ENCODE measurements at regions not wholly inside any gene's neighbourhood (a gene's known extent, or its start where the extent isn't known, plus 50 kb on each side); places are given as distances from the start of the nearest gene placed in this dataset.

DNA sequence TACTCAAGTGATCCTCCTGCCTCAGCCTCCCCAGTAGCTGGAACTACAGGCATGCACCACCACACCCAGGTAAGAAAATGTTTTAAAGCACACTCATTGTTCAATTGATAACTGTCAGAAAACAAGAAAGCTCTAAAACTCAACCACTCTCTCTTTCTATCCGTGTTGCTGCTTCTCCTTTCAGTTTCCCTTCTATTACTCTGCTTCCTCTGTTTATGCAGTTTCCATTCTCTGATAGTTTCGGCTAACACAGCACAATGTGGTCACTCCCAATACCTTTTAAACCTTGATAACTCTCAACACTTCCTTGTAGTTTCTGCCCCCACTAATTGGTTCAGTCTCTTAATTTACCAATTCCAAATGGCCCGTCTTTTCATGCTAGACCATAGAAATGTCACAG is 59.2 kb upstream of the NR4A3 start:
- Histone ChIP-seq H3K9me3 (replicated peaks; ENCODE audit: control insufficient read depth, insufficient read depth, low read depth, low read length) (no peaks in the 10 kb centered on the region), H2AFZ (ENCODE audit: low read depth, low read length) (no peak overlapping the region), H3K4me3 (no peak overlapping the region), H3K36me3 (ENCODE audit: control insufficient read depth, insufficient read depth, low read length) (no peaks in the 10 kb centered on the region), H3K4me2 (ENCODE audit: insufficient read depth, low read length) (no peak overlapping the region), H3K27ac (ENCODE audit: extremely low read depth, low read depth, low read length) (no peak overlapping the region), H3K9ac (ENCODE audit: insufficient read depth in 1 of 2, low read depth in 2 of 2, low read length in 2 of 2) (no peak overlapping the region), H3K4me1 (replicated peaks in 1 of 2; ENCODE audit: control insufficient read depth in 2 of 2, insufficient read depth in 2 of 2, low read length in 2 of 2) (no peaks in the 10 kb centered on the region), H3K9me1 (ENCODE audit: control insufficient read depth, insufficient read depth, low read length) (no peaks in the 10 kb centered on the region), H3K79me2 (ENCODE audit: control insufficient read depth, insufficient read depth, low read length) (no peaks in the 10 kb centered on the region), H3K27me3 (ENCODE audit: control insufficient read depth in 2 of 2, insufficient read depth in 2 of 2, low read length in 2 of 2) (peaks cover 4 to 5% of the 10 kb centered on the region in 2 experiments; a peak in 3 of 5 replicates), H4K20me1 (replicated peaks; ENCODE audit: control insufficient read depth, insufficient read depth, low read length) (no peaks in the 10 kb centered on the region)
- in situ Hi-C loops (cut with MboI): no loop called here
- CTCF ChIA-PET (ENCODE audit: low intra/inter-chr PET ratio): no interaction called here
- 2% methylated on average over 3 of the region's 3 CpGs for WGBS (ENCODE audit: insufficient coverage, low coverage, missing lambda C conversion rate)
- ATAC-seq (no peak), DNase-seq (ENCODE audit: extremely low read depth in 1 of 4, low spot score in 3 of 4) (no peak), FAIRE-seq (no peak)
- intact Hi-C loops (cut with micrococcal nuclease): no loop called here
- POLR2A ChIA-PET: no interaction called here
- no TSS peak for BruUV-seq (replicated peaks)
- TF ChIP-seq, protein P1, sequence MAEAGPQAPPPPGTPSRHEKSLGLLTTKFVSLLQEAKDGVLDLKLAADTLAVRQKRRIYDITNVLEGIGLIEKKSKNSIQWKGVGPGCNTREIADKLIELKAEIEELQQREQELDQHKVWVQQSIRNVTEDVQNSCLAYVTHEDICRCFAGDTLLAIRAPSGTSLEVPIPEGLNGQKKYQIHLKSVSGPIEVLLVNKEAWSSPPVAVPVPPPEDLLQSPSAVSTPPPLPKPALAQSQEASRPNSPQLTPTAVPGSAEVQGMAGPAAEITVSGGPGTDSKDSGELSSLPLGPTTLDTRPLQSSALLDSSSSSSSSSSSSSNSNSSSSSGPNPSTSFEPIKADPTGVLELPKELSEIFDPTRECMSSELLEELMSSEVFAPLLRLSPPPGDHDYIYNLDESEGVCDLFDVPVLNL (CRISPR knock-in tag; IDR thresholded peaks at IDR 0.05; ENCODE audit: low read depth): no peak
- TF ChIP-seq ZNF274 (IDR thresholded peaks at IDR 0.05; ENCODE audit: borderline replicate concordance, low read depth, low read length) (no peak), MAZ (CRISPR knock-in tag; conservative IDR thresholded peaks at IDR 0.05 in 1 of 2, IDR thresholded peaks at IDR 0.05 in 1 of 2) (no peak), RBM17 (IDR thresholded peaks at IDR 0.05; ENCODE audit: borderline replicate concordance, low read depth, low read length) (no peak), OTX1 (CRISPR knock-in tag; IDR thresholded peaks at IDR 0.05) (no peak), ZNF785 (CRISPR knock-in tag; IDR thresholded peaks at IDR 0.05) (no peak), CREBBP (IDR thresholded peaks at IDR 0.05; ENCODE audit: low read depth, low read length) (no peak), MEF2D (tag; conservative IDR thresholded peaks at IDR 0.05; ENCODE audit: low read depth) (no peak), ZNF644 (tag; IDR thresholded peaks at IDR 0.05; ENCODE audit: low read depth) (no peak), POLR2AphosphoS2 (IDR thresholded peaks at IDR 0.05; ENCODE audit: low read length) (no peak)
- TF ChIP-seq, protein P2, sequence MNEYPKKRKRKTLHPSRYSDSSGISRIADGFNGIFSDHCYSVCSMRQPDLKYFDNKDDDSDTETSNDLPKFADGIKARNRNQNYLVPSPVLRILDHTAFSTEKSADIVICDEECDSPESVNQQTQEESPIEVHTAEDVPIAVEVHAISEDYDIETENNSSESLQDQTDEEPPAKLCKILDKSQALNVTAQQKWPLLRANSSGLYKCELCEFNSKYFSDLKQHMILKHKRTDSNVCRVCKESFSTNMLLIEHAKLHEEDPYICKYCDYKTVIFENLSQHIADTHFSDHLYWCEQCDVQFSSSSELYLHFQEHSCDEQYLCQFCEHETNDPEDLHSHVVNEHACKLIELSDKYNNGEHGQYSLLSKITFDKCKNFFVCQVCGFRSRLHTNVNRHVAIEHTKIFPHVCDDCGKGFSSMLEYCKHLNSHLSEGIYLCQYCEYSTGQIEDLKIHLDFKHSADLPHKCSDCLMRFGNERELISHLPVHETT (CRISPR knock-in tag; conservative IDR thresholded peaks at IDR 0.05 in 1 of 2, IDR thresholded peaks at IDR 0.05 in 1 of 2): no peak
- TF ChIP-seq, protein P3, sequence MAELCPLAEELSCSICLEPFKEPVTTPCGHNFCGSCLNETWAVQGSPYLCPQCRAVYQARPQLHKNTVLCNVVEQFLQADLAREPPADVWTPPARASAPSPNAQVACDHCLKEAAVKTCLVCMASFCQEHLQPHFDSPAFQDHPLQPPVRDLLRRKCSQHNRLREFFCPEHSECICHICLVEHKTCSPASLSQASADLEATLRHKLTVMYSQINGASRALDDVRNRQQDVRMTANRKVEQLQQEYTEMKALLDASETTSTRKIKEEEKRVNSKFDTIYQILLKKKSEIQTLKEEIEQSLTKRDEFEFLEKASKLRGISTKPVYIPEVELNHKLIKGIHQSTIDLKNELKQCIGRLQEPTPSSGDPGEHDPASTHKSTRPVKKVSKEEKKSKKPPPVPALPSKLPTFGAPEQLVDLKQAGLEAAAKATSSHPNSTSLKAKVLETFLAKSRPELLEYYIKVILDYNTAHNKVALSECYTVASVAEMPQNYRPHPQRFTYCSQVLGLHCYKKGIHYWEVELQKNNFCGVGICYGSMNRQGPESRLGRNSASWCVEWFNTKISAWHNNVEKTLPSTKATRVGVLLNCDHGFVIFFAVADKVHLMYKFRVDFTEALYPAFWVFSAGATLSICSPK (IDR thresholded peaks at IDR 0.05; ENCODE audit: borderline replicate concordance): no peak
- TF ChIP-seq, protein P4, sequence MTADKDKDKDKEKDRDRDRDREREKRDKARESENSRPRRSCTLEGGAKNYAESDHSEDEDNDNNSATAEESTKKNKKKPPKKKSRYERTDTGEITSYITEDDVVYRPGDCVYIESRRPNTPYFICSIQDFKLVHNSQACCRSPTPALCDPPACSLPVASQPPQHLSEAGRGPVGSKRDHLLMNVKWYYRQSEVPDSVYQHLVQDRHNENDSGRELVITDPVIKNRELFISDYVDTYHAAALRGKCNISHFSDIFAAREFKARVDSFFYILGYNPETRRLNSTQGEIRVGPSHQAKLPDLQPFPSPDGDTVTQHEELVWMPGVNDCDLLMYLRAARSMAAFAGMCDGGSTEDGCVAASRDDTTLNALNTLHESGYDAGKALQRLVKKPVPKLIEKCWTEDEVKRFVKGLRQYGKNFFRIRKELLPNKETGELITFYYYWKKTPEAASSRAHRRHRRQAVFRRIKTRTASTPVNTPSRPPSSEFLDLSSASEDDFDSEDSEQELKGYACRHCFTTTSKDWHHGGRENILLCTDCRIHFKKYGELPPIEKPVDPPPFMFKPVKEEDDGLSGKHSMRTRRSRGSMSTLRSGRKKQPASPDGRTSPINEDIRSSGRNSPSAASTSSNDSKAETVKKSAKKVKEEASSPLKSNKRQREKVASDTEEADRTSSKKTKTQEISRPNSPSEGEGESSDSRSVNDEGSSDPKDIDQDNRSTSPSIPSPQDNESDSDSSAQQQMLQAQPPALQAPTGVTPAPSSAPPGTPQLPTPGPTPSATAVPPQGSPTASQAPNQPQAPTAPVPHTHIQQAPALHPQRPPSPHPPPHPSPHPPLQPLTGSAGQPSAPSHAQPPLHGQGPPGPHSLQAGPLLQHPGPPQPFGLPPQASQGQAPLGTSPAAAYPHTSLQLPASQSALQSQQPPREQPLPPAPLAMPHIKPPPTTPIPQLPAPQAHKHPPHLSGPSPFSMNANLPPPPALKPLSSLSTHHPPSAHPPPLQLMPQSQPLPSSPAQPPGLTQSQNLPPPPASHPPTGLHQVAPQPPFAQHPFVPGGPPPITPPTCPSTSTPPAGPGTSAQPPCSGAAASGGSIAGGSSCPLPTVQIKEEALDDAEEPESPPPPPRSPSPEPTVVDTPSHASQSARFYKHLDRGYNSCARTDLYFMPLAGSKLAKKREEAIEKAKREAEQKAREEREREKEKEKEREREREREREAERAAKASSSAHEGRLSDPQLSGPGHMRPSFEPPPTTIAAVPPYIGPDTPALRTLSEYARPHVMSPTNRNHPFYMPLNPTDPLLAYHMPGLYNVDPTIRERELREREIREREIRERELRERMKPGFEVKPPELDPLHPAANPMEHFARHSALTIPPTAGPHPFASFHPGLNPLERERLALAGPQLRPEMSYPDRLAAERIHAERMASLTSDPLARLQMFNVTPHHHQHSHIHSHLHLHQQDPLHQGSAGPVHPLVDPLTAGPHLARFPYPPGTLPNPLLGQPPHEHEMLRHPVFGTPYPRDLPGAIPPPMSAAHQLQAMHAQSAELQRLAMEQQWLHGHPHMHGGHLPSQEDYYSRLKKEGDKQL (CRISPR knock-in tag; IDR thresholded peaks at IDR 0.05; ENCODE audit: borderline replicate concordance): no peak
